Body of pancreas (tissue), 4 donors: ENCODE measurements at regions not wholly inside any gene's neighbourhood (a gene's known extent, or its start where the extent isn't known, plus 50 kb on each side); places are given as distances from the start of the nearest gene placed in this dataset.

Experiments used
- CTCF ChIP-seq, 7 experiments: fragments of 450-650 bp in 4 of 7; fragments of 200-600 bp in 3 of 7; sonication (generic) in 3 of 7; IDR thresholded peaks; one replicate each; pipeline ENCODE4 v1.5.1; 2016 to 2019; ENCODE audit warnings: antibody characterized with exemption in 7 of 7
- POLR2A ChIP-seq, 3 donors: fragments of 450-650 bp; IDR thresholded peaks; one replicate each; pipeline ENCODE4 v1.6.1; 2016; ENCODE audit warnings: antibody characterized with exemption in 3 of 3, mild to moderate bottlenecking in 2 of 3

DNA sequence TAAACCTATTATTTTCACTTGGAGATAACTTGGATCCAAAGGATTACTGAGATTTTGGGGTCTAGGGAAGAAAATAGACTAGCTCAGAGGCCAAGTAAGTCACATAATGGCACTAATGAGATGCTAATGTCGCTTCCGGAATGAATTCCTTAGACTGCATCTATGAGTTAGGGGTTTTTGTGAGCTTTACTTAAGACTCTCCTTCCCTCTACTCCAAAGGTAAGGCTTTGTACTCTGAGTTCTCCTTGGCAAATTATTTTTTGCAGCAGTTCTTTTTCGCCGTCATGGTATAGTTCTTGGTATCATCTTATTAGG lies 143.9 kb upstream of the KLF14 start:
- no peak for TF ChIP-seq POLR2A (IDR thresholded peaks at IDR 0.05)
- no peak for TF ChIP-seq CTCF (IDR thresholded peaks at IDR 0.05)
